Muscle layer of colon (tissue), 2 donors: ENCODE measurements at regions not wholly inside any gene's neighbourhood (a gene's known extent, or its start where the extent isn't known, plus 50 kb on each side); places are given as distances from the start of the nearest gene placed in this dataset.

Experiments
- H3K27ac ChIP-seq: one replicate; pipeline ENCODE4 v1.7.0; 2013; ENCODE audit warnings: low read depth, mild to moderate bottlenecking, low read length, moderate library complexity
- H3K27me3 ChIP-seq, 2 donors: one replicate each; pipeline ENCODE4 v1.7.0; 2013; ENCODE audit warnings: low read length in 2 of 2, mild to moderate bottlenecking in 2 of 2; ENCODE audit not compliant: insufficient read depth in 2 of 2, control insufficient read depth in 1 of 2
- H3K36me3 ChIP-seq: one replicate; pipeline ENCODE4 v1.7.0; 2013; ENCODE audit warnings: mild to moderate bottlenecking, low read length; ENCODE audit not compliant: insufficient read depth
- H3K4me1 ChIP-seq: one replicate; pipeline ENCODE4 v1.7.0; 2013; ENCODE audit warnings: mild to moderate bottlenecking, low read length; ENCODE audit not compliant: insufficient read depth
- H3K4me3 ChIP-seq, 2 donors: one replicate each; pipeline ENCODE4 v1.7.0; 2013; ENCODE audit warnings: low read length in 2 of 2, low read depth in 1 of 2, mild to moderate bottlenecking in 1 of 2, moderate library complexity in 1 of 2
- H3K9ac ChIP-seq: one replicate; pipeline ENCODE4 v1.7.0; 2013; ENCODE audit warnings: low read length
- H3K9me3 ChIP-seq: one replicate; pipeline ENCODE4 v1.7.0; 2013; ENCODE audit warnings: mild to moderate bottlenecking, low read length
- donor health status: abdominal sarcoma.
- donor health status: Adenocarcinoma of cecum.

DNA sequence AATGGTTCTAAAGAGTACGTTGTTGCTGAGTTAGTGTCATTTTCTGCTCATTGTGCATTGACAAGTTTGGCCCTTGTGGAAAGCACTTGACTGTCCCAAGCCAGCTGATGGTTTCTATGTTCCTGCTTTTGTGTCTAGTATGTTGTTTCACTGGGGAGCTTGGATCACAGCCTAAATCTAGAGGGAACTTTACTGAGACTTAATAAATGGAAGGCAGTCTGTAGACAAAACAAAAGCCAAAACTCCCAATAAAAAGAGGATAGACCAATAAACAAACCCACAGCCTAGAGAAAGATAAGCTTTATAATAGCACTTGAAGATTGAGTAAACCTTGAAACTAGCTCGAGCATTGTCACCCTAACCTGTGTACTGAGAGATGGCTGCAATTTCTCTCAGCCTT, 196.8 kb downstream of the ADRA2A start:
- H3K4me1 ChIP-seq = no peaks in the 10 kb centered on the region
- H3K27ac ChIP-seq = no peak overlapping the region
- no peaks in the 10 kb centered on the region for H3K36me3 ChIP-seq
- H3K9ac ChIP-seq = no peak overlapping the region
- no peaks in the 10 kb centered on the region for H3K27me3 ChIP-seq
- no peak overlapping the region for H3K4me3 ChIP-seq
- no peaks in the 10 kb centered on the region for H3K9me3 ChIP-seq

DNA sequence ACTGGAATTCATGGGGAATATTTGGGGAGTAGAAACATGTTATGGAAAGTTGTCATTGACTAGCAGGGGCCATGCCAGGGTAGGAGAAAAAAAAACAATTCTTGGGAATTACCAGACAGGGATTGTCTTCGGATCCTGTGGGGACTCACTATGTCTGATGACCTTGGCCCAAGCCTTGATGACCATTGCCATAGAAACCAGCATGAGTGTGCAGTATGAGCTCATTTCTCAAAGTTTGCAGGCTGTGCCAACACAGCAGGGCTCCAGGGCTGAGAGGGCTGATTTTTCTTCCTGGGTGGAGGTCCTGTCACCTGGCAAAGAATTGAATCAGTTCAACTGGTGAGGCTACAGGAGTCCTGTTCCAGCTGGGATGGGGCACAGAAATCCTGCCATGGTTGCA, 198.3 kb downstream of the ADRA2A start:
- Histone ChIP-seq H3K27me3 (no peaks in the 10 kb centered on the region), H3K36me3 (no peaks in the 10 kb centered on the region), H3K27ac (no peak overlapping the region), H3K4me1 (no peaks in the 10 kb centered on the region), H3K9me3 (no peaks in the 10 kb centered on the region), H3K9ac (no peak overlapping the region), H3K4me3 (no peak overlapping the region)

DNA sequence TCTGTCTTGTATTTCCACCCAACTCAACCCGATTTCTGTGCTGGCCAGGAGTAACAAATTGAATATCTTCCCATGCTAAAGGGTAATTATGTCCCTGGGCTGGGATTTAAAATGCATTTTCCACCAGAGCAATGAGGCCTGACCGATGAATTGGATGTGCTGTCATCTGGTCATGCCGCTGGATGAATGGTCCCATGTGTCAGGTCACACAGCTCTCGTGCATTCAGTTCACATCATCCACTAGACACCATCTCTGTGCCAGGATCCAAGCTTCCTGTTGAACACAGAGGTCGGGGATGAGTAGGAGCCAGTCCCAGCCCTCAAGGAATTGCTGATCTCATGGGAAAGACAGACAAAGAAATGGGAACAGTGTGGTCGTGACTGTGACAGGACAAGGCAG, 200.8 kb downstream of the ADRA2A start:
- Histone ChIP-seq H3K36me3 (no peaks in the 10 kb centered on the region), H3K27me3 (no peaks in the 10 kb centered on the region), H3K4me1 (no peaks in the 10 kb centered on the region), H3K9me3 (no peaks in the 10 kb centered on the region), H3K27ac (no peak overlapping the region), H3K4me3 (no peak overlapping the region), H3K9ac (no peak overlapping the region)

DNA sequence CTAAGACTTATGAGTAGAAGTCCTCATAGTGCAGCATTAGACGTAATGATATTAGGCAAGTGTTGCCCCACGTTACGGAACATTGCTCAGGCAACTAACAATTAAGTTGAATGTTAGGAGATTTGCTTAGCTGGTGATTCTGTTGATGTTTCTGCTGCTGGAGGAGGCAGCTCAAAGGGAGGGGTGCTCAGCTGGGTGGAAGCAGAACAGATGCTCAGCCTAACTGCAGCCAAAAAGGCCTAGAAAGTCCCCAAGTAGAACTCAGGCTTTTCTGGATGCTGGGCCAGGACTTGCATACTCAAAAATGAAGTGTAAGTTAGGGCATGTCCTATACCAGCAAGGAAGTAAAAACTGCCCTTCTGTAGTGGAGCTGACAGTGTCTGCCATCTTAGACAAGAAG, 201.4 kb downstream of the ADRA2A start:
- Histone ChIP-seq H3K27ac (no peak overlapping the region), H3K4me3 (no peak overlapping the region)

DNA sequence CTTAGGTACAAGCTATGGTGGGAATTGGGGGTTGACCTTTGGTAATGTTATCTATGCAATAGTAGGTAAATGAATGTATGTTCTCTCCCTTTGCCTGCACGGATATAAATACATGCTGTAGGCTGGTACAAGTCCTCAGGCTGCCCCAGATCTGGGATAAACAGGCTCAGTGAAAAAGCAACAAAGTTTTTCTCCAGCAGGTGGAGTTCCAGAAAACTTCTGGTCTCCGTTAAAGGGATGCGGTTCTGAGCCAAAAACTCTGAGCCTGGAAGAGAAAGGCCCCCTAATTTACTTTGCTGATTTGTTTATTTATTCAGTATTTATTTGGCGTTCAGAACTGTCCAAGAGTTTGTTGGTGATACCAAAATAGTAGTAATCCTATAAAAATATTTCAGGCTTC, 204.7 kb downstream of the ADRA2A start:
- H3K27ac ChIP-seq = no peak overlapping the region
- no peak overlapping the region for H3K4me3 ChIP-seq
- no peaks in the 10 kb centered on the region for H3K27me3 ChIP-seq
- no peaks in the 10 kb centered on the region for H3K4me1 ChIP-seq
- H3K9ac ChIP-seq = no peak overlapping the region
- H3K36me3 ChIP-seq = no peaks in the 10 kb centered on the region
- no peaks in the 10 kb centered on the region for H3K9me3 ChIP-seq

More for the DNA sequence above, 201.4 kb downstream of the ADRA2A start:
- Histone ChIP-seq H3K9ac (no peak overlapping the region), H3K4me1 (no peaks in the 10 kb centered on the region), H3K9me3 (no peaks in the 10 kb centered on the region), H3K27me3 (no peaks in the 10 kb centered on the region), H3K36me3 (no peaks in the 10 kb centered on the region)

DNA sequence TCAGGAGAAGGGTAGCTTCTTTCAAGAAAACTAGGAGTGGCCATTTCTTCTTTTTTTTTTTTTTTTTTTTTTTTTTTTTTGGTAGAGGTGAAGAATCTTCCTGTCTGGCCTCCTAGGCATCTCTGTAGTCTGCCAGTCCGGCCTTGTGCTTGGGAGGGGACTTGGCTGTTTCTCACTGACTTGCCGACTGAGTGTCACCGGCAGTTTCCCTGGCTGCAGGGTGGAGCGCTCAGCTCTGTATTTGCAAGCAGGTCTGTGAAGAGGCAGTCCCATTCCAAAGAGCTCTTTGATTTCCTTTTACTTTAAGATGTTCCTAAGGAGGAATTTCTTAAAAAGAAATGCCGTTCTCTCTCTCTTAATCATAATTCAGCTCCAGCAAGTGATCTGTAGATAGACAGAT, 212.6 kb downstream of the ADRA2A start:
- Histone ChIP-seq H3K36me3 (no peaks in the 10 kb centered on the region), H3K9ac (no peak overlapping the region), H3K9me3 (no peaks in the 10 kb centered on the region), H3K4me3 (no peak overlapping the region), H3K27ac (no peak overlapping the region), H3K4me1 (no peaks in the 10 kb centered on the region), H3K27me3 (no peaks in the 10 kb centered on the region)

DNA sequence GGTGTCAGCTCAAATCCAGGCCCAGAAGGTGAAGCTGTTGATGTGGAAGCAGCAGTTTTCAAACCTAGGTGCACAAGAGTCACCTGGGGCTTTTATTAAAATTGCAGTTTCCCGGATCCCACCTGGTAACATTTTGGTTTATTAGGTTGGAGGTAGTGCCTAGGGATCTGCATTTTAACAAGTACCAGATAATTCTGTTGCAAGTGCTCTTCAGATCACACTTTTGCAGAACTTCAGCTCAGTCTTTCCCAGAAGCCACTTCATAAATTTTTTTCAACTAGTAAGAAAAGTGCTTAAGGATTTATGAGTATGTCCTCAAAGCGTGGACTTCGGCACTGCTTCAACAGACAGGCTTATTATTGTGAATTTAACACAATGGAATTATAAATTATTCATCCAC, 213.8 kb downstream of the ADRA2A start:
- no peak overlapping the region for H3K9ac ChIP-seq
- no peaks in the 10 kb centered on the region for H3K27me3 ChIP-seq
- no peak overlapping the region for H3K27ac ChIP-seq
- no peaks in the 10 kb centered on the region for H3K36me3 ChIP-seq
- no peak overlapping the region for H3K4me3 ChIP-seq
- H3K9me3 ChIP-seq = no peaks in the 10 kb centered on the region
- peaks cover 3% of the 10 kb centered on the region for H3K4me1 ChIP-seq

DNA sequence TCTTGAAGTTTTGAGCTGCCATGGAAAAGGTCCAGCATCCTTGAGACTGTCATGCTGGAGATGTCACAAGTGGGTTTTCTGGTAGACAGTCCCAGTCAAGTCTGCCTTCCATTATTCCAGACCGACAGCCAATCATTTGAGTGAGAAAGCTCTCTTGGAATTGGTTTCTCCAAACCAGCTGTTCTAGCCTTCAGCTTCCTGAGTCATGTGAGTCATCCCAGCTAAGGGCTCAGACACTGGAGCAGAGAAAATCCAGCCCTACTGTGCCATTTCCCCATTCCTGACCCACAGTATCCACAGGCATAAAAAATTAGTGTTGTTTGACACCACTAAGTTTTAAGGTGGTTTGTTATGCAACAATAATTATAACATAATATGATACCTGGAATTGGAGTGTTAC, 219.0 kb downstream of the ADRA2A start:
- H3K27ac ChIP-seq = no peak overlapping the region
- no peak overlapping the region for H3K9ac ChIP-seq
- no peaks in the 10 kb centered on the region for H3K36me3 ChIP-seq
- no peaks in the 10 kb centered on the region for H3K27me3 ChIP-seq
- H3K4me1 ChIP-seq = peaks cover 9% of the 10 kb centered on the region
- no peak overlapping the region for H3K4me3 ChIP-seq
- H3K9me3 ChIP-seq = no peaks in the 10 kb centered on the region

DNA sequence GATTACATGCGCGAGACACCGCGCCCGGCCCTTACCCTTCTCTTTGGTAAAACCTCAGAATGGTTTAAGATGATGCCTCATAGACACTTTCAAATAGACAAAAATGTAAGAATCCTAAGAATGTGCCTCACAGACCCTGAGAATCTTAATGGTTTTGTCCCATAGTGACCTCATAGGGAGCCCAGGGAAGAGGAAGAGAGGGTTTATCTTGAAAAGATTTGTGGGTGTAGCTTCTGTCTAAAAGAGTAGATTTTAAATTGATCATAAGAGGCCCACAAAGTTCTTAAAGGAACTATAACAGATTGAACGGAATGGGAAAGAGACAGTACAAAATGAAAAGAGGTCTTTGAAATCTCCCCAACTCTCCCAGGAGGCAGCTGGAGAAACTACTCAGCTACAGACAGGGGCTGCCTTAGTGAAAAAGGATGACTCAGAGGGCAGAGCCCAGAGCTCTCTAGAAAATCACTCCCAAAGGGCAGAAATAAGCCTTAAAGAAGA, 220.6 kb downstream of the ADRA2A start:
- Histone ChIP-seq H3K9ac (no peak overlapping the region), H3K36me3 (no peaks in the 10 kb centered on the region), H3K4me3 (no peak overlapping the region), H3K4me1 (peaks cover 9% of the 10 kb centered on the region), H3K27me3 (no peaks in the 10 kb centered on the region), H3K9me3 (no peaks in the 10 kb centered on the region), H3K27ac (no peak overlapping the region)

DNA sequence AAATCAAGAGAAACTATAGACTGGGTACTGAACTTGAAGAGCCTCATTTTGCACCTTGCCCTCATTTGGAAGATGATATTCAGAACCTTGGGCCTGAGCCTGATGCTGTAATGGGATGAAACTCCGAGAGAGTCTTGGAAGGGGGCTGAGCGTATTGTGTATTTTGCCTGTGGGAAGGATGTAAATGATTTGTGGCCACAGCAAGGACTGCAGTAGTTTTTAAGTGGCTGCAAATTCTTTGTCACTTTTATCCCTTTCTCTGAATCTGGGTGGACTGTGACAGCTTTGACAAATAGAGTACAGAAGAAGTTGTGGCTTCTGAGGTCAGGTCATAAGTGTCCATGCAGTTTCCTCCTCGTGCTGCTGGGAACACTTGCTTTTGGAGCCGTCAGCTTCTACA, 221.2 kb downstream of the ADRA2A start:
- Histone ChIP-seq H3K9me3 (no peaks in the 10 kb centered on the region), H3K27me3 (no peaks in the 10 kb centered on the region), H3K4me3 (no peak overlapping the region), H3K36me3 (no peaks in the 10 kb centered on the region), H3K27ac (no peak overlapping the region), H3K9ac (no peak overlapping the region), H3K4me1 (peaks cover 9% of the 10 kb centered on the region)

DNA sequence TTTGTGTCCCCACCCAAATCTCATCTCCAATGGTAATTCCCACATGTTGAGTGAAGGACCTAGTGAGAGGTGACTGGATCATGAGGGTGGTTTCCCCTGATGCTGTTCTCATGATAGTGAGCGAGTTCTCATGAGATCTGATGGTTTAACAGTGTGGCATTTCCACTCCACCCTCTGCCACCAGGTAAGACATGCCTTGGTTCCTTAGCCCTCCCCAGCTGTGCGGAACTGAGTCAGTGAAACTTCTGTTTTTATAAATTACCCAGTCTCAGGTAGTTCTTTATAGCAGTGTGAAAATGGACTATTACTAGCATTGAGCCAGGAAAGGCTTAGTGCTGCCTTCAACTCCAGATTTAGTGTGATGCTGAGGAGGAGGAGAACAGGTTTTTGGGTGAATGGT, 222.2 kb downstream of the ADRA2A start:
- Histone ChIP-seq H3K36me3 (no peaks in the 10 kb centered on the region), H3K4me3 (no peak overlapping the region), H3K27ac (no peak overlapping the region), H3K9ac (no peak overlapping the region), H3K4me1 (peaks cover 9% of the 10 kb centered on the region), H3K27me3 (no peaks in the 10 kb centered on the region), H3K9me3 (no peaks in the 10 kb centered on the region)

DNA sequence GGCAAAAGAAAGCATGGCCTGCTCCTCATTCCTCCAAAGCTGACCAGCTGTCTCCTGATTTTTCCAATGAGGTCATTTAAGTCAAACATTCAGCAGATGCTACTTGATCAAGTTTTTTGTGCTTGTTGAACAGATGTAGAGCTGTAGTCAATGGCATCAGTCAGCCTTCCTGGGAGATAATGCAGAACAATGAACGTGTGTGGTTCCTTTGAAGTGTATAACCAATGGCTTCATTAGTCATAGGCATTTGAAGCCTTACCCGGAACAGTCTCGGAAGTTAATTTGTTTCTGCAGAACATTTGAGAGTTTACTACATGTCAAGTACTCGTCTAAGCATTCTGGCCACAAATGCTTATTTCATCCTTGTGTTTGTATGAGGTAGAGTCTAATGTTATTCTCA, 227.1 kb downstream of the ADRA2A start:
- H3K4me3 ChIP-seq = no peak overlapping the region
- H3K27me3 ChIP-seq = no peaks in the 10 kb centered on the region
- H3K27ac ChIP-seq = no peak overlapping the region
- H3K36me3 ChIP-seq = no peaks in the 10 kb centered on the region
- no peak overlapping the region for H3K9ac ChIP-seq
- H3K9me3 ChIP-seq = no peaks in the 10 kb centered on the region
- H3K4me1 ChIP-seq = no peaks in the 10 kb centered on the region
